ENCODE measurements at regions not wholly inside any gene's neighbourhood (a gene's known extent, or its start where the extent isn't known, plus 50 kb on each side); places are given as distances from the start of the nearest gene placed in this dataset.

- no peaks in the 10 kb centered on the region for H3K27me3 ChIP-seq (replicated peaks; ENCODE audit: insufficient read depth, low read depth, low read length, poor library complexity)
- CTCF ChIA-PET, result no interaction called here
- no peak for TF ChIP-seq CTCF (conservative IDR thresholded peaks at IDR 0.05; ENCODE audit: low read depth, low read length)
- H3K27ac ChIP-seq (ENCODE audit: low read depth, low read length, poor library complexity, severe bottlenecking), result no peak overlapping the region
- no peaks in the 10 kb centered on the region for H3K4me1 ChIP-seq (ENCODE audit: insufficient read depth, low read length, poor library complexity, severe bottlenecking)
- BruUV-seq (replicated peaks), result no TSS peak
- DNase-seq (ENCODE audit: low spot score), result no peak
- H3K9me3 ChIP-seq (ENCODE audit: low read depth, low read length, poor library complexity, severe bottlenecking), result no peaks in the 10 kb centered on the region
- intact Hi-C loops (cut with micrococcal nuclease; ENCODE audit: unreplicated experiment), result no loop called here
- H3K36me3 ChIP-seq (ENCODE audit: insufficient read depth, low read length, poor library complexity, severe bottlenecking), result no peaks in the 10 kb centered on the region
- POLR2A ChIA-PET (ENCODE audit: low non-redundant PET), result no interaction called here
- no peak overlapping the region for H3K4me3 ChIP-seq (ENCODE audit: low read depth, low read length, poor library complexity, severe bottlenecking)
Observed at GRCh38 chr4:106650701-106651100, 282.1 kb upstream of the GIMD1 start.

- Histone ChIP-seq H3K4me3 (ENCODE audit: low read depth, low read length, poor library complexity, severe bottlenecking) (no peak overlapping the region), H3K27me3 (replicated peaks; ENCODE audit: insufficient read depth, low read depth, low read length, poor library complexity) (no peaks in the 10 kb centered on the region), H3K4me1 (ENCODE audit: insufficient read depth, low read length, poor library complexity, severe bottlenecking) (no peaks in the 10 kb centered on the region), H3K36me3 (ENCODE audit: insufficient read depth, low read length, poor library complexity, severe bottlenecking) (no peaks in the 10 kb centered on the region), H3K27ac (ENCODE audit: low read depth, low read length, poor library complexity, severe bottlenecking) (no peak overlapping the region), H3K9me3 (ENCODE audit: low read depth, low read length, poor library complexity, severe bottlenecking) (no peaks in the 10 kb centered on the region)
- no TSS peak for BruUV-seq (replicated peaks)
- ChIA-PET CTCF (no interaction called here), POLR2A (ENCODE audit: low non-redundant PET) (no interaction called here)
- no peak for DNase-seq (ENCODE audit: low spot score)
- intact Hi-C loops (cut with micrococcal nuclease; ENCODE audit: unreplicated experiment), result no loop called here
- TF ChIP-seq CTCF (conservative IDR thresholded peaks at IDR 0.05; ENCODE audit: low read depth, low read length) (no peak), EZH2 (IDR thresholded peaks at IDR 0.05; ENCODE audit: borderline replicate concordance, low read depth, low read length, poor library complexity, severe bottlenecking) (no peak)
Observed at GRCh38 chr4:106647451-106647850, 278.9 kb upstream of the GIMD1 start.

GRCh38 chr4:106629268-106629625, 260.7 kb upstream of the GIMD1 start:
- ChIA-PET POLR2A (ENCODE audit: low non-redundant PET) (no interaction called here), CTCF (no interaction called here)
- Histone ChIP-seq H3K9me3 (ENCODE audit: low read depth, low read length, poor library complexity, severe bottlenecking) (no peaks in the 10 kb centered on the region), H3K36me3 (ENCODE audit: insufficient read depth, low read length, poor library complexity, severe bottlenecking) (no peaks in the 10 kb centered on the region), H3K27me3 (replicated peaks; ENCODE audit: insufficient read depth, low read depth, low read length, poor library complexity) (no peaks in the 10 kb centered on the region), H3K27ac (ENCODE audit: low read depth, low read length, poor library complexity, severe bottlenecking) (no peak overlapping the region), H3K4me3 (ENCODE audit: low read depth, low read length, poor library complexity, severe bottlenecking) (no peak overlapping the region), H3K4me1 (ENCODE audit: insufficient read depth, low read length, poor library complexity, severe bottlenecking) (no peaks in the 10 kb centered on the region)
- DNase-seq (ENCODE audit: low spot score), result no peak
- no TSS peak for BruUV-seq (replicated peaks)
- intact Hi-C loops (cut with micrococcal nuclease; ENCODE audit: unreplicated experiment), result no loop called here
- no peak for TF ChIP-seq EZH2 (IDR thresholded peaks at IDR 0.05; ENCODE audit: borderline replicate concordance, low read depth, low read length, poor library complexity, severe bottlenecking)
- TF ChIP-seq CTCF (conservative IDR thresholded peaks at IDR 0.05; ENCODE audit: low read depth, low read length), result no peak
